SH-SY5Y (cell line): ENCODE measurements at regions not wholly inside any gene's neighbourhood (a gene's known extent, or its start where the extent isn't known, plus 50 kb on each side); places are given as distances from the start of the nearest gene placed in this dataset.

Experiments
- GATA2 ChIP-seq: IDR thresholded peaks from 2 replicates; pipeline ENCODE4 v1.6.1; 2011; ENCODE audit warnings: mild to moderate bottlenecking, low read depth, low read length
- GATA3 ChIP-seq: IDR thresholded peaks from 2 replicates; pipeline ENCODE4 v1.6.1; 2011; ENCODE audit warnings: low read depth, mild to moderate bottlenecking, low read length, moderate library complexity

- TF ChIP-seq GATA2: no peak
- TF ChIP-seq GATA3: no peak
Observed at GRCh38 chr9:73532985-73533384, 381.3 kb downstream of the ANXA1 start.
